GM12878 (cell line): ENCODE measurements at regions not wholly inside any gene's neighbourhood (a gene's known extent, or its start where the extent isn't known, plus 50 kb on each side); places are given as distances from the start of the nearest gene placed in this dataset.

Source experiments
- BACH1 ChIP-seq: fragments of 450-650 bp; IDR thresholded peaks from 2 replicates; pipeline ENCODE4 v1.6.1; 2017; ENCODE audit warnings: mild to moderate bottlenecking, borderline replicate concordance
- BCL11A ChIP-seq: IDR thresholded peaks from 2 replicates; pipeline ENCODE4 v1.6.1; 2011; ENCODE audit warnings: low read depth, low read length
- HDAC2 ChIP-seq: fragments of 200-600 bp; sonication (generic); IDR thresholded peaks from 2 replicates; pipeline ENCODE4 v1.6.1; 2017
- NFYB ChIP-seq: IDR thresholded peaks from 2 replicates; pipeline ENCODE4 v1.6.1; 2011; ENCODE audit warnings: low read depth, mild to moderate bottlenecking, low read length, improper control_type of control experiment, moderate library complexity; ENCODE audit not compliant: insufficient read depth
- SUZ12 ChIP-seq: fragments of 200-600 bp; sonication (generic); IDR thresholded peaks from one replicate; pipeline ENCODE4 v1.6.1; 2018; ENCODE audit warnings: antibody characterized with exemption, mild to moderate bottlenecking; ENCODE audit not compliant: unreplicated experiment
- TAF1 ChIP-seq: IDR thresholded peaks from 2 replicates; pipeline ENCODE4 v1.6.1; 2011; ENCODE audit warnings: mild to moderate bottlenecking, low read depth, low read length, borderline replicate concordance
- TCF7 ChIP-seq: IDR thresholded peaks from 2 replicates; pipeline ENCODE4 v1.6.1; 2014; ENCODE audit warnings: antibody characterized with exemption, borderline replicate concordance
- TF ChIP-seq, protein P1 (sequence below): IDR thresholded peaks from 2 replicates; pipeline ENCODE4 v1.6.1; 2011; ENCODE audit warnings: mild to moderate bottlenecking, low read depth, low read length, moderate library complexity; ENCODE audit not compliant: insufficient replicate concordance
- TF ChIP-seq, protein P2 (sequence below), 3 experiments: IDR thresholded peaks in 2 of 3; conservative IDR thresholded peaks in 1 of 3; 2 replicates each; pipeline ENCODE4 v1.5.1; 2011; ENCODE audit warnings: low read depth in 3 of 3, low read length in 3 of 3, mild to moderate bottlenecking in 3 of 3, control low read depth in 2 of 3, moderate library complexity in 2 of 3, inconsistent platforms in 1 of 3, mixed read lengths in 1 of 3; ENCODE audit not compliant: control insufficient read depth in 2 of 3, insufficient read depth in 1 of 3; ENCODE audit errors: extremely low read depth in 1 of 3

DNA sequence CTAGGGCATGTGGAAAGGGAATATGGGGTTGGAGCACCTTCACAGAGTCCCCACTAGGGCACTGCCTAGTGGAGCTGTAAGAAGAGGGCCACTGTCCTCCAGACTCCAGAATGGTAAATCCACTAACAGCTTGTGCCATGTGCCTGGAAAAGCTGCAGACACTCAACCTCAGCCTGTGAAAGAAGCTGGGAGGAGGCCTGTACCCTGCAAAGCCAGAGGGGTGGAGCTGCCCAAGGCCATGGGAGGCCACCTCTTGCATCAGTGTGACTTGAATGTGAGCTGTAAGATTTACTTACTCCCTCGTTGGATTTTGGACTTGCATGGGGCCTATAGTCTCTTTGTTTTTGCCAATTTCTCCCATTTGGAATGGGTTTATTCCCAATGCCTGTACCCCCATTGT is 705.2 kb upstream of the ROBO1 start:
- no peak for TF ChIP-seq TAF1
- no peak for TF ChIP-seq TCF7
- TF ChIP-seq, protein P1, sequence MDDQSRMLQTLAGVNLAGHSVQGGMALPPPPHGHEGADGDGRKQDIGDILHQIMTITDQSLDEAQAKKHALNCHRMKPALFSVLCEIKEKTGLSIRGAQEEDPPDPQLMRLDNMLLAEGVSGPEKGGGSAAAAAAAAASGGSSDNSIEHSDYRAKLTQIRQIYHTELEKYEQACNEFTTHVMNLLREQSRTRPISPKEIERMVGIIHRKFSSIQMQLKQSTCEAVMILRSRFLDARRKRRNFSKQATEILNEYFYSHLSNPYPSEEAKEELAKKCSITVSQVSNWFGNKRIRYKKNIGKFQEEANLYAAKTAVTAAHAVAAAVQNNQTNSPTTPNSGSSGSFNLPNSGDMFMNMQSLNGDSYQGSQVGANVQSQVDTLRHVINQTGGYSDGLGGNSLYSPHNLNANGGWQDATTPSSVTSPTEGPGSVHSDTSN = no peak
- TF ChIP-seq, protein P2, sequence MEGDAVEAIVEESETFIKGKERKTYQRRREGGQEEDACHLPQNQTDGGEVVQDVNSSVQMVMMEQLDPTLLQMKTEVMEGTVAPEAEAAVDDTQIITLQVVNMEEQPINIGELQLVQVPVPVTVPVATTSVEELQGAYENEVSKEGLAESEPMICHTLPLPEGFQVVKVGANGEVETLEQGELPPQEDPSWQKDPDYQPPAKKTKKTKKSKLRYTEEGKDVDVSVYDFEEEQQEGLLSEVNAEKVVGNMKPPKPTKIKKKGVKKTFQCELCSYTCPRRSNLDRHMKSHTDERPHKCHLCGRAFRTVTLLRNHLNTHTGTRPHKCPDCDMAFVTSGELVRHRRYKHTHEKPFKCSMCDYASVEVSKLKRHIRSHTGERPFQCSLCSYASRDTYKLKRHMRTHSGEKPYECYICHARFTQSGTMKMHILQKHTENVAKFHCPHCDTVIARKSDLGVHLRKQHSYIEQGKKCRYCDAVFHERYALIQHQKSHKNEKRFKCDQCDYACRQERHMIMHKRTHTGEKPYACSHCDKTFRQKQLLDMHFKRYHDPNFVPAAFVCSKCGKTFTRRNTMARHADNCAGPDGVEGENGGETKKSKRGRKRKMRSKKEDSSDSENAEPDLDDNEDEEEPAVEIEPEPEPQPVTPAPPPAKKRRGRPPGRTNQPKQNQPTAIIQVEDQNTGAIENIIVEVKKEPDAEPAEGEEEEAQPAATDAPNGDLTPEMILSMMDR (IDR thresholded peaks at IDR 0.05 in 2 of 3, conservative IDR thresholded peaks at IDR 0.05 in 1 of 3; ENCODE audit: control insufficient read depth in 2 of 3, extremely low read depth in 1 of 3, insufficient read depth in 1 of 3, low read depth in 3 of 3, low read length in 3 of 3) = no peak
- TF ChIP-seq NFYB = no peak
- TF ChIP-seq BCL11A = no peak
- TF ChIP-seq SUZ12 = no peak
- TF ChIP-seq HDAC2 = no peak
- TF ChIP-seq BACH1 = no peak
